ENCODE measurements at regions not wholly inside any gene's neighbourhood (a gene's known extent, or its start where the extent isn't known, plus 50 kb on each side); places are given as distances from the start of the nearest gene placed in this dataset.

DNA sequence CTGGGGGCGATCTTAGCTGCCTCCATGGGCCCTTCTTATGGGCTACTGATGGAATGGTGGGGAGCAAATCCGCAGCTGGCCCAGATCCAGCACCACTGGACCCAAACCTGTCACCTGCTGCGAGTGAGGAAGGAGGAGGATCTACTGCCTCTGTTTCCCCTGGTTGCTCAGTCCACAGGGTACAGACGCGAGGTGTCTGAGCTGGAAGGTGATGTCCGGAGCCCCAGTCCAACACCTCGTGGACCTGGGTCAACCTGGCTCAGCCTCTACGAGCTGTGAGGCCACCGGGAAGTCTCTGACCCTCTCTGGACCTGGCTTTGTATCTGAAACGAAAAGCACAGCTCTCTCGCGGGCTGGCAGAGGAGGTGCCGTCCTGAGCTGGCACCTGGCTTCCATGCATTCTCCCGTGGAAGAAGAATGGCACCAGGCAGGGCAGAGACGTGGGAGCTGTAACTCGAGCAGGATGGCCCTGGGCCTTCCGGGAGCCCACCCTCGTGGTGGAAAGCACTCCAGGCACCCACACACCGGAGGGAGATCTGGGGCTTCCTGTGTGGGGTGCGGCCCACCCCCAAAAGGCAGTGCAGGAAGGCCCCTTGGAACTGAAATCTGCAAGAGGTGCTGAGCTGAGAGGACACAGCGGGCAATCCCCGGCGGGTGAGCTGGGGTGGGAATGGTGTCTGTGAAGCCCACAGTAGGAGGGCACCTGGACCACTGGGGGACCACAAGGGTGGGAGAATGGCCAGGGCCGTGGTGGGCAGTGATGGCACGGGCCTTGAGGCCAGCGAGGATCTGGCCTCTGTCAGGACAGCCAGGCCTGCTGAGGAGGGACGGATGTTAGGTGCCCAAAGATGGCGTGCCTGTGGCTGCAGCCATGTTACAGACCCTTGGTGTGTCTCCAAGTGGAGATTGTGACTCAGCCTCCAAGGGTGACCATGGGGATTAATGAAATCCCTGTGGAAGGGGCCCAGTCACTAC is 133.4 kb downstream of the OLFM1 start:
- DNase-seq (ENCODE audit: low spot score), result no peak

DNA sequence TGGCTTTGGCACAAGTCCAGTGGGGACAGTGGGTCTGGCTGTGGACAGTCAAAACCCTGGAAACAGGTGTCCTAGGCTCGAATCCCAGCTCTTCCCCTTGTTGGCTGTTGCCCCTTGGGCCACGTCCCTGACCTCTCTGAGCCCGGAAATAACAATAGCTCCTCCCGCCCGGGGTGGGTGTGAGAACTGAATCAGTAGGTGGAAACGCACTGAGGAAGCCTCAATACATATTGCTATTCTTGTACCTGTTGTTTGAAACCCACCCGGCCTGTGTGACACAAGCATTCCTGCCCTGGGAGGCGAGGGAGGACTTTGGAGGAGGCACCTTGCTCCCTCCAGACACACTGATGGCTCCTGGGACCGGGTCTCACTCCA is 134.1 kb downstream of the OLFM1 start:
- DNase-seq (ENCODE audit: low spot score), result no peak

DNA sequence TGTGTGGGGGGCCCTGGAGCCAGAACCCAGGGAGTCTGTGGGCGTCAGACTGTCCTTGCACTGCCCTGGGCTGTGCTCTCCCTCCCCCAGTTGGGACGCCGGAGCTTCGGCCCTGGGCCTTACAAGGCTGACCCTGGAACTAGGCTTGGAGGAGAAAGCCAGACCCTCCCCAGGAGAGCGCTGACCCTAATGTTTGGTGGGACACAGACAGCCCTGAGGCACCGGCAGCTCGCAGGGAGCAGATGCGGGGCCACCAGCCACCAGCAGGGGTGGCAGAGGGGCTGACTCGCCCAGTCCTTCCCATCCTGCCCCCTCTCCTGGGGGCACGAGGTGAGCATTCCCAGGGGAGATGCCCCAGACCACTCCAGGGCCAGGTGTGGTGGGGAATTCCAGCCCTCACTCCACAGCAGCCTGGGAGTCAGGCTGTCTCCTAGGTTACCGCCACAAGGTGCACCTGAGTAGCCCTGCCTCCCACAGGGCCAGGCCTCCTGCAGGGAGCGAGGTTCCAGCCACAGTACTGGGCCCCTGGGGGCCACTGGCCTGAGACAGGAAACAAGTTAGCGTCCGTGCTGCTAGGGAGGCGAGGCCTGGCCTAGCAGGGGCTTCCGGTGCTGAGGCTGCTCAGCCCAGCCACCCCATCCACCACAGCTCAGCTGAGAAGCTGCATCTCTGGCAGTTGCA is 134.6 kb downstream of the OLFM1 start:
- no peak for DNase-seq (ENCODE audit: low spot score)

DNA sequence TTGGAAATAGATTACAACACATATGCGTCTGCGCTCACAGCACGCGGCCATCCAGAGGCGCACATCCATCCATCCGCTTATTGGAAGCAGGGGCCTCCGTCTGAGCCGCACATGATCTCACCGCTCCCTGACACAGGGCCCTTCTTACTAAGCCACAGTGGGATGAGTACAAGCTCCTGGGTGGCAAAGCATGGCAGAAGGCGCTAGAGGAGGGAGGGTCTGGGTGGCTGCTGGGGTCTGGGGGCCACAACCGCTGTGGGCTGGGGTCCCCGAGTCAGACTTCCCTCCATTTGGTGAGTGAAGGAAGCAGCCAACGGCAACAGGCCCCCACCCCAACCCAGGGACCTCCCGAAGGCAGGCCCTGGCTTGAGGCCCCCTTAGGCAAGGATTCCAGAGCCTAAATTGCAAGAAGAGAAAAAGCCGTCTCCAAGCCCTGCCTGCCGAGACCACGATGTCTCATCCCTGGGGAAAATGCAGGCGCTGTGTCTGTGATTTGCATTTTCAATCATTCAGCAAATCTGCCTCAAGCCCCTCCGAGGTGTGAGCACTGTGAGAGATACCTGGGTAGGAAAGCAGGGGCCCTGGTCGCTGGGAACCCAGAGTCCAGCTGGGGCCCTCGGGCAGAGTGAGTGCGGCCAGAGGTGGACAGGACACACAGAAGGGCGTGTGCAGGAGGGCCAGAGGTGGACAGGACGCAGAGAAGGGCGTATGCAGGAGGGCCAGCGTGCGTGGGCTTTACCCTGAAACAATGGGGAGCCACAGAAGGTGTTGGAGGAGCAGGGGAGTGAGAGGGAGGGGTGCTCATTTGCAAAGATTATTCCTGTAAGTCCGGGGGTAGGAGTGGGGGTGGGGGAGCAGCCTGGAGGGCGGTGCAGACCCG is 135.7 kb downstream of the OLFM1 start:
- DNase-seq (ENCODE audit: low spot score), result no peak

DNA sequence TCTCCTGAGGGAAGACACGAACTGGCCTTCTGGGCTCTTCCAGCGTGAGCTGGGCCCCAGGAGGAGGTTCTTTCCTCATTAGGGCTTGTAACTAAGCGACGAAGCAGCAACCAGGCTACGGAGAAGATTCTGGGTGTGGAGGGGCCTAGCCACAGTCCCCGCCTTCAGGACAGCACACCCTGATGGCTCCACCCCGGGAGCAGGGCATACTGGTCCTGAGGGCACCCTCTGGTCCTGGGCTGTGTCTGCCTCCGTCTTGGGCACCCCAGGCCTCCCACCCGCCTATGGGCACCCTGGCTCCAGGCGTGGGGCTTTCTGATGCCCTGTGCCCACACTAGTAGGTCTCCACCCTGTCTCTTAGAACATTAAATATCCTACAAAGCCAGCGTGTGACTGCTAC is 136.4 kb downstream of the OLFM1 start:
- no peak for DNase-seq (ENCODE audit: low spot score)

DNA sequence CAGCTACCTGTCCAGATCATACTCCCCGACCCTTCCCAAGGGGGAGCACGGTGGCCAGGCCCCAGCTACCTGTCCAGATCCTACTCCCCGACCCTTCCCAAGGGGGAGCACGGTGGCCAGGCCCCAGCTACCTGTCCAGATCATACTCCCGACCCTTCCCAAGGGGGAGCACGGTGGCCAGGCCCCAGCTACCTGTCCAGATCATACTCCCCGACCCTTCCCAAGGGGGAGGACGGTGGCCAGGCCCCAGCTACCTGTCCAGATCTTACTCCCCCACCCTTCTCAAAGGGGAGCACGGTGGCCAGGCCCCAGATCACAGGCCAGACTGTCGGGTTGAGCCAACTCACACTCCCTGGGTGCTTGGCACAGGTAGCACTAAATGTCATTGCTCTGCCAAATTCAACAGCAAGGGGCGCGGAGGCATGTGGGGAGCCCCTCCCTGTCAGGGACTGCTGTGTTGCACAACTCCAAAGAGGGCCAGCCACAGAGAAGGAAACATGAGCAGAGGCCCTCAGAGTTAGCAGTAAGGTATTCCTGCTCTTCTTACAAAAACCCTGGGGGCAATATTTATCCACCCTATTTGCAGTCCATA is 136.9 kb downstream of the OLFM1 start:
- DNase-seq (ENCODE audit: low spot score), result no peak

DNA sequence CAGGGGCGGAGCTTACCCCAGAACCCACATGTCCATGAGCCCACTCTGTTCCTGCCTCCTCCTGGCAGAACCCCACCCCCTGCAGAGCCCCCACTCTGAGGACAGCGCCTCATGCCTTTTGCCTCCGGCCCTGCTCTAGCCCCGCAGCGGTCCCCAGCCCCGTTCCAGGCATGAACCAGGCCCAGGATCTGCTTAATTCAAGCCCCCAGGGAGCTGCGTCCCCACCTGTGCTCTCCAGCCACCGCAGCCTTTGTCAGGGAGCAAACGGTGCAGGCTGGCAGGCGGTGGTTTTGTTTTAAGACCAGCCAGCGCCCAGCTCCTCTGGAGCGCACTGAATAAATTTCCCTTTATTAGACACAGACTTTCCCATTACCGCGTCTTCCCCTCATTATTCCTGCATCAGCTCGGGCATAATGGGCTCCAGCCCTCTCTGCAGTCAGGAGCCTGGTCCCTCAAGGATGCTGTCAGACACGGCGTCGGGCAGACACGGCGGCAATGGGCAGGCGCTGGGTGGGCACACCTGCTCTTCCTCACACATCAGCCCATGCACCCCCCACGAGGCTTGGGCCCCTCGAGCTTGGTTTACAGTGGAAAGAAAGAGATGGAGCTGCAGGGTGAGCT is 137.6 kb downstream of the OLFM1 start:
- DNase-seq (ENCODE audit: low spot score), result no peak

DNA sequence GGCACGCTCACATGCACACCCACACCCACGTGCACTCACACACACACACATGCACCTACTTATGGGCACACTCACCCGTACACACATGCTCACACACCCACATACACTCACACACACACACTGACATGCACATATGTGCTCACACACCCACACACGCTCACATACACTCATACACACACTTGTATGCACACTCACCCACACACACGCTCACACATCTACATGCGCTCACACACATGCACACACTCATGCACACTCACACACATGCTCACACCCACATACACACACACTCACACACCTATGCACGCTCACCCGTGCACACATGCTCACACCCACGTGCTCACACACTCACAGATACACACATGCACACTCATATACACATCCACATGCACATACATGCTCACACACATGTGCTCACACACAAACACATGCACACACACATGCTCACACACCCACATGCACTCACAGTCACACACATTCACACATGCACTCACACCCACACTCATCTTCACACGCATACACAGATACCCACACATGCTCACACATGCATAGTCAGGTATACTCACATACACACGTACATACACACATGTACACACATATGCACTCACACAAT is 138.3 kb downstream of the OLFM1 start:
- no peak for DNase-seq (ENCODE audit: low spot score)

DNA sequence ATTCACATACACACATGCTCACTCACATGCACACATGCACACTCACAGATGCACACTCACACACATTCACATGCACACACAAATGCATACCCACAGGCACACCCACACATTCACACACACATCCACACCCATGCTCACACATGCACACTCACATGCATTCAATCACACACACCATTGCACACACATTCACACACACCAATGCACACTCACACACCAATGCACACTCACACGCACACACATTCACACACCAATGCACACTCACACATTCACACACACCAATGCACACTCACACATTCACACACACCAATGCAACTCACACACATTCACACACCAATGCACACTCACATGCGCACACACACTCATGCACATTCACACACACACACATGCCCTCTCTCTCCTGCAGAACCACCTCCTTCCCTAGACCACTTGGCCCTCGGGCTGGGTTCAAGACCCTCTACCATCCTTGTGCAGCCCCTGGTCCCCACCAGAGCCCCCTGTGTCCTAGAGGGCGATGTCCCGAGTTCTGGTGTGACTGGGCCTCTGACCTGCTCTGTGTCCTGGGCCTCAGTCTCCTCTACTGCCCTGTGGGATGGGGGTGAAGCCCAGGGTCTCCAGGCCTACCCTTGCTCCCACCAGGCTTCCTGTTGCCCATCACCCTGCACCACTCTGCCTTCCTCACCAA is 139.0 kb downstream of the OLFM1 start:
- DNase-seq (ENCODE audit: low spot score), result no peak

DNA sequence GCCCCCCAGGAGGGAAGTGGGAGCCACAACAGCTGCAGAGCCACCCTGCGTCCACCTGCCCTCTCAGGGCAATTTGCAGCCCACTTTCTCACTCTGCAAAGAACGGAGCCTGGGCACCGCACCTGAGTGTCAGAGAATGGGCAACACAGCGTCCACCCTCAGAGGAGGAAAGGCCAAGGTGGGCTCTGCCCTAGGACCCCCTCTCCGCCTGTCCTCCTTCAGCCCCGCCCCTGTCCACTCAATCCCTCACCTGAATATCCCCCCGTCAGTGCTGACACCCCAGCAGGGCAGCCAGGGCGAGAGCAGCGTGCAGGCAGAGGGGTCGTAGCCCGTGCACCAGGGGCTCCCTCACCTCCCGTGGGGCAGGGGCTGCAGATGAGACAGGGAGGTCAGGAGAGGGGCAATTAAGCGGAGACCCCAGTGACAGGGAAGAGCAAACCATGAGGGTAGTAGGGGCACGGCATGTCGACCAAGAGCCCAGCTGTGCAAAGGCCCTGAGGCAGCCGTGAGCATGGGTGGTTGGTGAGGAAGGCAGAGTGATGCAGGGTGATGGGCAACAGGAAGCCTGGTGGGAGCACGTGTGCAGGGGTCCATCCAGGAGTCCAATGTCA is 140.3 kb downstream of the OLFM1 start:
- DNase-seq (ENCODE audit: low spot score), result no peak

DNA sequence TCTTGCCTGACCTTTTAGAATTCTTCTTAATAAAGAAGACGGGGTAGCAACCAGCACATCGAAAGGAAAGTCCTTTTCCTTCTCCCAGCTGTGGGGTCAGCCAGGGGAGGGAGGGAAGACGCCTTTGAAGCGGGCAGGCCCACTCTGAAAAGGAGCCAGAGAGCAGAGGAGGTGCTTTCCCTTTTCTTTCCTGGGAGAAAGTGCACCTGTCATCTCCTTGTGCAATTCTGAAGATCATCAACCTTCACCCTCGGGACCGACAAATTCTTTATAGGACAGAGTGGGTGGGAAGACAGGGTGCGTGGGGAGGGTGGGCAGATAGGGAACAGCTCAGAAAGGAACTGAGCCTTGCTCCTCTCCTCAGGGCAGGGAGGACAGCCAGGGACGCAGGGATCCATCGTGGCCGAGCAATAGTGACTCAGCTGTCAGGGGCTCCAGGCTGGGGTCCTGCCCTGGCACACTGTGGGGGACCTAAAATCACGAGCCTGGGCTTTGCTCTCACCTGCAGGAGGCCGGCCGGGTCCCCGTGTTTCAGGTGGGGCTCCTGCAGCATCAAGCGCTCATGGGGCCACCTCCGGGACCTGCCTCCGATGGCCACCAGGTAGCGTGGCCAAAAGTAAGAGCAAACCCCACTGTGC is 141.0 kb downstream of the OLFM1 start:
- no peak for DNase-seq (ENCODE audit: low spot score)

DNA sequence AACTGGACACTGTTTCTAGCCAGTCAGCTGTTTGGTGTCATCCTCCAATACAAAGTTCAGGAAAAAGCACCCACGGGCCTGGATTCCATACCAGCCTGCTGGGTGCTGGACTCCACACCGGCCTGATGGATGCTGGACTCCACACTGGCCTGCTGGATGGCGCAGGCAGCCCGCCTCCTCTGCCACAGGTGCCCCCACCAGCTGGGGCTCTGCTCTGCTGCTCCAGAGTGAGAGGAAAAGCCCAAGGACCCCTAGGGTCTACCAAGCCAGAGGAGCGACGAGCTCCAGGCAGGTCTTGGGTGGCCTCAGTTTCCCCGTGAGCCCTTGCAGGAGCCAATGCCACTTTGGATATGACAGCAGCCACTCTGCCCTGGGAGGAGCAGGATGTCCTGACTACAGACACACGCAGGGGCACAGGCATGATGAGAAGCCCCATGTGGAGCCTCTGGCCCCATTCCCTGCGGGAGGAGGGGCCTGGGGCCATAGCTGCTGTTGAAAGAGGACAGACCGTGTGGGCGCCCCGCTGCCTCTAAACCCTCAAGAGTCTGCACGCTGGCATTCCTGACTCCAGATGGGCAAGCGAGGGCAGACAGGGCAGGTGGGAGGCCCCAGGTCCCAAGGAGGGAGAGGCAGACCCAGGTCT is 141.6 kb downstream of the OLFM1 start:
- DNase-seq (ENCODE audit: low spot score), result no peak

DNA sequence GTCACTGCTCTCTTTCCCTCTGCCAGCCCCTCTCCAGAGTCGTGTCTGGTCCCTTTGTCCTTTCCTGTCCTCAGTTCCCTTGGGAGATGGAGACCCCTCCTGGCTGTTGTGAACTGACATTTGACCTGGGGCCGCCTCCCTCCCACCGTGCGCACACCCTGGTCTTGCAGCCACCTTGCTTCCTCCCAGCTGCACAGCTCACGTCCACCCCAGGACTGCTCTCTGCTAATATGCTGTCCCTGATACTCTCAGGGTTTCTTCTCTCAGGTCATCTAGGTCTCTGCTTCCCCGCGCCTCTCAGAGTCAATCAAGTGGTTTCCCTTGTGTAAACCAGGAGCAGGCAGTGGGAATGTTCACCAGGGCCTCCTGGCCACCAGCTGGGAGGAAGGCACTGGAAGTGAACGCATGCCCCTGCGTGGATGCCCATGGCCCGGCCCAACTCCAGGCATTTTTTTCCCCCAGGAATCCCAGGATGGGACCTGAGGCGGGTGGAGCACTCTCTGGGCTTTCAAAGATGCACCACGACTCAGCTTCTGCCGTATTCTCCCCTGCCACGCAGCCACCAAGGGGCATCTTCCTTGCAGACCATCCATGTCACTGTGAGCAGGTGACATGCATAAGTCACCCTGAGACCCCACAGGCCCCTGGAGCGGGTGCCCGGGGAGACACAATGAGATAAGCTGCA is 142.4 kb downstream of the OLFM1 start:
- no peak for DNase-seq (ENCODE audit: low spot score)

DNA sequence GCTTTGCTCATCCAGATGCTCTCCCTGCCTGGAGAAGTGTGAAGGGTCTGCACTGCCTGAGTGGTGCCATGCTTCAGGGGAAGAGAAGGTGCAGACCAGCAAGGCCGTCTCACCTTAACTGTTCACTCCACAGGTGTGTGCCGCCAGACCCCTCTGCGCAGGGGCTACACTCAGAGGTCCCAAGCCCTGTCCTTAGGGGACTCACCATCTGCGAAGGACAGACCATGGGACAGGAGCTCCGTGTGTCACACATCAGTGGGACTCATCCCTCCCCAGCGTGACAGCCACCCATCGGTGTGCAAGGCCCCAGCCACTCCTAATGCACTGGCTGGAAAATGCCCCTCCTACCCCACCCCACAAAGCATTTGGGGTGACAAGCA is 142.9 kb downstream of the OLFM1 start:
- DNase-seq (ENCODE audit: low spot score), result no peak

DNA sequence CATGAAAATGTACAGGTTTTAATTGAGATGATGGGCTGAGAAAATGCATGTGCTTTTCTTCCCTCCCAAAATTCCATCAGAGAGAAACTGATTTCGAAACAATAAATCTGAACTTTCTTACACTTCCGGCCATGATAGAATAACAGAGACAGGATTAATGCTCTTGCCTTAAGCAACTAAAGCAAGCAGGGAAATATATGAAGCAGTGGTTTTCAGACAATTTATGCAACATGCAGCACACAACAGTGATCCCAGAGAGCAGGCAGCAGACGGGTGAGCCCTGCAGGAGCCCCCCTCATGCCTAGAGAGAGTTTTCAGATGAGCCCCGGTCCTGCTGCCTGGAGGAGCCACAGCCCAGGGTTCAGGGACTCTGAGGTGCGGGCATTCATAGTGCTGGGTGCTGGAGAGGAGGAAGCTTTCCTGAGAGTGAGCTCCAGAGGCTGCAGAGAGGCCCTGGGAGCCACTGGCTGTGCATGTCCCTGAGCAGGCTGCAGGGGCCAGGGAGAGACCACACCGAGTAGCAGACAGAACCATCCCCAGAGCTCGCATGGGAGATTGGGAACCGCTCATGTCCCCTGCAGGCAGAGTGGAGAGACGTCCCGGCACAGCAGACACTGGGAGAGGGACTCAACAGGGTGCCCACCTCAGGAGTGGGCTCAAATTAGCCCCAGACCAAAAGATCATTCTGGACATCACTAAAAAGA is 143.5 kb downstream of the OLFM1 start:
- DNase-seq (ENCODE audit: low spot score), result no peak

DNA sequence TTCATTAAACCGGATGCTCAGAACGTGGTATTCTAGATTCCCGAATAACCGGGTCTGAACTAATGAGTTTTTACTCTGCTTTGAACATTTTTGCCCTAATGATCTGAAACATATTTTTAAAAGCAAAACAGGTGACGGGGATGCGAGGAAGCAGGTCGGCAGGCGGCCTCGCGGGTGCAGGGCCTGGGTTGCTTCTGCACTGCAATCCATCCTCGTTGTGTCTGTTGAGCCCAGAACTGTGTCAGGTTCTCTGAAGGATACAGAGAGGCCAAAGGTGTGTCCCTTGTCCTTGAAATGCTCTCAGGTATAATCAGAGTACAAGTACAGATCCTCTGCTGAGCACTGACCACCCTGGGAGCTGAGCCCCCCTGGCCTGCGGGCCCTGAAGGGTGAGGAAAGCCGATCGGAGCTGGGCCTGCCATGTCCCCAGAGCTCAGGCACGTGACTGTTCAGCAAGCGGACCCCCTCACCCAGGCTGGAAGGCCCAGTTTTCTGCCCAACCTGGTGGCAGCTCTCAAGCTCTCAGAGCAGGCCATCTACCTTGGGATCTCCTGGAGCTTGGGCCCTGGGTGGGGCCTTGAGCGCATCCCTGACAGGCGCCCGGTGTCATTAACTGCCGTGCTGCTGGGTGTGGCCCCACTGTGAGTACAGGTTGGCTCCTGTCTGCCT is 151.8 kb downstream of the OLFM1 start:
- DNase-seq (ENCODE audit: low spot score), result no peak

DNA sequence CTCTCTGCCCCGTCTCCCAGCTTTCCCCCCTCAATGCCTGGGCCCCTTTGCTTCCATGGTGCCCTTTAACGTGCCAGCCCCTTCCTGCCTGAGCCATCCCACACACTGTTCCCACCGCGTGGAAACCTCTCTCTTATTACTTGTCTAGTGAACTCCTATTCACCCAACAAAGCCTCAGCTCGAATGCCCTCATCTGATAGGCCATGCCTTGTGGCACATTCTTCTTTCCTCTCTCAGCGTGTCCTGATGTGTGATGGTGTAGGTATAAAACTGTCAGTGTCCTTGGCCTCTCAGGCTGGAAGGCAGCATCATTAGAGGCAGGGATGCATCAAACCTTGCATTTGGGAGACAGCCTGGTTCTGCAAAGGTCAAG is 152.3 kb downstream of the OLFM1 start:
- no peak for DNase-seq (ENCODE audit: low spot score)

Measured in HuH-7.5 (cell line).